Ammon's horn (tissue), 1 donor: ENCODE measurements at regions not wholly inside any gene's neighbourhood (a gene's known extent, or its start where the extent isn't known, plus 50 kb on each side); places are given as distances from the start of the nearest gene placed in this dataset.
"Not testable (repeated sequence)": the region's sequence is repeated elsewhere in the genome, so short reads cannot be mapped to it uniquely, and the experiment has no call there.

Experiments
- DNase-seq: peaks from one replicate; pipeline ENCODE4 v3.0.0-alpha.2; 2016; ENCODE audit warnings: low spot score

DNA sequence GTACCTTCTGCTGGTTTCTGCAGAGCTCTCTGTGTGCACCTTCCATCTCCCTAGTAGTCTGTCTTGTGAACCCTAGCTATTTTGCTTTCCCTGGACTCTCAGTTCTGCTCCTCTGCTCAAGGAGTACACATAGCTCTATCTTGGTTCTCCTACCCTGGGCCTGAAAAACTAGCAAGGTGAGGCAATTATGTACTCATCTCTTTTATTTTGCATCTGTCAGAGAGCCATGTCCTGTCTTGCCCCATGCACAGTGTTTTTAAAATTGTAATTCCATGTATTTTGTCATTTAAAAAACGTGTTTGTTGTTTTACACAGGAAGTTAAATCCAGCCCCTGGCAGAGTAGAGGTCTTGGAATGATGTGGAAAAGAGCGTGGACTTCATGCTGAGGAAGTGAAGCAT lies 684.9 kb upstream of the CPEB2 start:
- no peak for DNase-seq

DNA sequence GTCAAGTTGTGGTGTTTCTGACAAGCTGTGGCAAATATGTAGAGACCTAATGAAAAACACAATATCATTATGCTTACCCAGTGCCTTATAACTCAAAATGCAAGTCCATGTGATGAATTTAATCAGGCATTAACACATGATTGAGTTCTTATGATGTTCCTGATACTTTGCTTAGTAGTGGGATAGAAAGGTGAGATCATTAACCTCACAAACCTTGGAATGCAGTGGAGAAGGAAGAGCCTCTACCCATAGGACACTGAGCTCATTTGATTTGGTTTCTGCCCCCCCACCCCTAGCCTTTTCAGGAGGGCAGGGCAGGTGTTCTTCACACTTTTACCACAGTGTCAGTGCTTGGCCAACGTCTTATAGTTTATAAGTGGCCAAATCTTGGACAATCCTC lies 683.6 kb upstream of the CPEB2 start:
- no peak for DNase-seq

DNA sequence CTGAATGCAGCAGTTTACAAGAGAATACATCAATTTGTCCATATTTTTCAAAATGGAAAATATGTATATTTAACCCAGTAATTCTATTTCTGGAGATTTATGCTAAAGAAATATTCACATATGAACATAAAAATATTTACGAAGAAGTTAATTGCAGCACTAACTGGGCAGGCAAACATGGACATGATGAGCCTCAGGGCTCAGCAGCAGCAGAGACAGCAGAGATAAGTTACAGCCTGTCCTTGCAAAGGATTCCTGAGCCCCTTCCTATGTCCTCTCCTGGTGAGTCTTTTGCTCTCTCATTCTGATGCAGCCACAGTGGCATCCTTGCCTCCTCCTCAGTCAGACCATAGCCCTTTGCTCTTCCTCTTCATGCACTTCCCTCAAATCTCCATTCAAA lies 680.6 kb upstream of the CPEB2 start:
- no peak for DNase-seq

DNA sequence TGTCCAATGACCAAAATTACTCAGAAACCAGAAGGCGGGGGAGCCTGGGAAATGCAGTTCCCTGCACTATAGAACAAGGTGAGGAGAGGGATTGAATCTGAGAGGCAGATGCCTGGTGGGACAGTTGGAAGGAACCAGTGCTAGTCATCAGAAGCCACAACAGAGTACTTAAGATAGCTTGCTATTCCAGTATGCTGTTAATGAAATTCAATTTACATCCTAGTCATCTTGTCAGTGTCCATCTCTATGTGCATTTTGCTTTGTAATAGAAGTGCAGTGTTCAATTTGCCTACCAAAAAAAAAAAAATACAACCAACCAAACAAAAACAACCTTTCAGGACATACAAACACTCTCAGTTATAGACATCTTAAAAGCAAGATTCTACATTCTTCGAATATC lies 679.1 kb upstream of the CPEB2 start:
- DNase-seq: no peak

DNA sequence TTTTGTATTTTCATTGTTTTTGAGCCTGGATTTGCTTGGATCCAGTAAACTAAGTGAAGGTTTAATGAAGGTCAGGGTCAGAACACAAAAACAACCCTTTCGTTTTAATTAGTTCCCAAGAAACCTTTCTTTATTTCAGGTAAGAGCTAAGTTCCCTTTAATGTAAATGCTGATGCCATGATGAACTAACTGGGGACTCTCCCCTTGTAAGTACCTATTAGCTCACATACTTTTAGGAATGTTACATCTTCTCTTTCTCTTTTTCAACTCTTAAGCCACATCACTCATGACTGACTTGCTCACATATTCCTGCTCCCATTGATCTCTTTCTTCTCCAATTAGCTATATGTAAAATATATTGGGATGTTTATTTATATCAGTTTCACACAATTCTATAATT lies 673.1 kb upstream of the CPEB2 start:
- DNase-seq: no peak

DNA sequence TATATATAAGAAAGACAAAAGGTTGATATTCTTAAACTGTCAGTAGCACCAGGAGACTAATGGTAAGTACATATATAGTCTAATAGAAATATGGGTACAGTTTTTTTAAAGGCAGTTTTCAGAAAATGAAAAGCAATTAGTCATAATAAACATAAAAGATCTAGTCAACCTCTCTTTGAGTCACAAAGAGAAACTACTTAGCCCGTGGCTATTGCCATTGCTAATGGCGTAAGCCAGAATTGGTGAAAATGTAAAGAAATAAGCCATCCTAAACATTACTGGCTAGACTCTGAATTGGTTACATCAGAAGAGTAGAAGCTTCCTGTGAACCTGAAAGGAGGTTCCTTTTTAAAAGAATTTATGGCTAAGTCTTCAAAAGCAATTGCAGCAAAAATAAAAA lies 668.7 kb upstream of the CPEB2 start:
- no peak for DNase-seq

DNA sequence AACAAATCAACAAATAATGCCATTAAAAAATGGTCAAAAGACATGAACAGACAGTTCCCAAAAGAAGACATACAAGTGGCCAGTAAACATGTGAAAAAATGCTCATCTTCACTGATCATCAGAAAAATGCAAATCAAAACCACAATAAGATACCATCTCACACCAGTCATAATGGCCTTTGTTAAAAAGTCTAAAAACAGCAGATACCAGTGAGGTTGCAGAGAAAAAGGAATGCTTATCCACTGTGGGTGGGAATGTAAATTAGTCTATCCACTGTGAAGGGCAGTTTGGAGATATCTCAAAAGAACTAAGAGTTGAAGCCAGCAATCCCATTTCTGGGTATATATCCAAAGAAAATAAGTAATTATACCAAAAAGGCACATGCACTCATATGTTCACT lies 668.1 kb upstream of the CPEB2 start:
- DNase-seq: no peak

DNA sequence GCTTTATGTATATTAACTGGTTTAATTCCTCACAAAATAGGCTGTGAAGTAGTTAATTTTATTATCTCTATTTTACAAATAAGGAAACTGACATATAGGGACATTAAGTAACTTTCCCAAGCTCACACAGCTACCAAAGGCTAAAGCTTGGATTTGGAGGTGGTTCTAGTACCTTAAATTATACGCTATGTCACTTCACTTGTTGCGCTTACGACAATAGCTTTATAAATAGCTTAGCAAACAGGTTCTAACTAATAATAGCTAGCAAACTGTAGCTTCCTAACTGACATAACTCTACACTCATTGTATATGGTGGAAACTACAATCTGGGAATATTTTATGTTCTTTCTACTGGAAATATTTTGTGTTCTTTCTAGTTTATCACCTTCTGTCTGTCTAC lies 666.4 kb upstream of the CPEB2 start:
- no peak for DNase-seq

DNA sequence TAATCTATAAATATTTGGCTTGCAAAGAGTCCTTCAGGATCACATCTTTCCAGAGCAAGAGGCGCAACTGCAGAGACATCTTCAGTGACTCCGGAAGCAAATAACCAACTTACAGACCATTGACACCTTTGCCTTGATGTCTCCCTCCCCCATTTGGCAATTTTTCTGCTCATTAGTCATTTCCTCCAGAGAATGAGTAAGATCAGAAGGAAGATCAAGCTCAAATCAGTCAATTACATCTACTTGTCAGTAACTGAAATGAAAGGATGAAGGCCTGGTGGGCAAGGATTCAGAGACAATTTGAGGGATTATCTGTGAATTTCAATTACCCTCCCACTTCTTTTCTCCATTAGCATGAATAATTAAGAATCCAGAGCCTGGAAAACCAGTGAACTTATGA lies 665.6 kb upstream of the CPEB2 start:
- DNase-seq: no peak

DNA sequence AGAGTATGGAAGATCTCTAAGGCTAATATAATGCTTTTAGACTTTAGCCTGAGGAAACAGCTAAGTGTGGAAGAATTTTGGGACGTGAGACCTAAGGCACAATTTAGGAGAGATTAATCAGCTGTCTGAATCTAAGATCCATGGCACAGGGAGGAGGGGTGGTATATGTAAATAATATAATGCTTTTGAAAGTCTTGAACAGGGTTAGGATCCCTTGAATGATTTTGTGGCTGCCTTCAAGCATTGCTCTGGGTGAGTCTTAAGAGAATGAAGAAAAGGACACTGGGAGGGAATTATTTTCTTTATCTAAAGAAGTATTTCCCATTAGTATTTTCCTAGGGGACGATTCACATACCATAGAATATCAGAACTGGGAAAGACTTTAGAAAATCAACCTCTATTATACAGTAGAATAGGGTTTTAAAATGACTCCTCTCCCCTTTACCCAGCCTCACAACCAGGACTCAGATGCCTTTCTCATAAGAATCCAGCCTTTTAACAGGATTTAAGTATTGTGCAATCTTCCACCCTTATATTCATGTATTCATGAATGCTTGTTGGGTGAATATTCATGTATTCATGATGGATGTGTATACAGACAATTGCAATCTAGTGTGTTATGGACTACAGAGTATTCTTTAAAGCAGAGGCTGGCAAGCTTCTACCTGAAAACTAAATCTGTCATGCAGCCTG lies 664.2 kb upstream of the CPEB2 start:
- DNase-seq: no peak

DNA sequence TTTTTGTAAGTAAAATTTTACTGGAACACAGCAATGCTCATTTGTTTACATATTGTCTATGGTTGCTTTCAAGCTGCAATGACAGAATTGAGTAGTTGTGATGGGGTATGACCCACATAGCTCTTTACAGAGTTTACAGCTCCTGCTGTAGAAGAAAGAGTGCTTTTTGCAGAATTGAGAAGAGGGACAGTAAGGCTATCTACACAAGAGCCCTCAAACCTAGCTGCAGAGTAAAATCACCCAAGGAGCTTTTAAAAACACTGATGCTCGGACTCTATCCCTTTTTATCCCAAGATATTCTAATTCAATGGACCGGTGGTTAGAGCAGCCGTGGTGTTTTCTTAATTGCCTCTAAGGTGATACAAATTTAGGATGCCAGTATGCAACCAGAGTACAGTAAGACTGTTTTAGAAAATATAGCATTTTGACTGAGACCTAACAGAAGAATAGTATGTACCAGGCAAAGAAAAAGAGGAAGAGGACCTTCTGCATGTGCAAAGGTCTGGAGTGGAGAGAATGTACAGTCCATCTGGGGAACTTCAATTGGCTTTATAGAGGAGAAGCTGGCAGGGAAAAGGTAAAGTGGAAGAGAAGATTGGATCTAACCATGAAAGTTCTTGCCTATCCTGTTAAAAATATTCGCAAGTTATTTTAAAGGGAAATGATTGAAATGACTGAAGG lies 663.6 kb upstream of the CPEB2 start:
- no peak for DNase-seq

DNA sequence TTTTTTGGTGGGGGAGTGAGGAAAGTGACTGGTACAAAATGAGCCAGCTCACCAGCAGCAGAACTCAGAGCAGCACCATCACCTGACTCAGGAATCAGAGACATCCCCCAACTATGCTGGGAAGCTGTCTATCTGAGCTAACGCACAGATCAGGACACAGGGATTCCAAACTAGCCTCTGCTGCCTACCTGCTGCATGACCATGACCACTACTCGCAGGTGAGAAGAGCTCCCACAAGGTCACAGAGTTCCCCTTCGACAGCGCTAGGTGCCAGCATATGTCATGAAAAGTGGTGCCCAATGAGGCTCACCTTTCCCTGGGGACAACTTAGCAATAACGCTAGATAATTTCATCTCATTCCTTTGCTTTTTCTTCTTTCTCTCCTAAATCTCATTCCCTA lies 662.6 kb upstream of the CPEB2 start:
- no peak for DNase-seq

DNA sequence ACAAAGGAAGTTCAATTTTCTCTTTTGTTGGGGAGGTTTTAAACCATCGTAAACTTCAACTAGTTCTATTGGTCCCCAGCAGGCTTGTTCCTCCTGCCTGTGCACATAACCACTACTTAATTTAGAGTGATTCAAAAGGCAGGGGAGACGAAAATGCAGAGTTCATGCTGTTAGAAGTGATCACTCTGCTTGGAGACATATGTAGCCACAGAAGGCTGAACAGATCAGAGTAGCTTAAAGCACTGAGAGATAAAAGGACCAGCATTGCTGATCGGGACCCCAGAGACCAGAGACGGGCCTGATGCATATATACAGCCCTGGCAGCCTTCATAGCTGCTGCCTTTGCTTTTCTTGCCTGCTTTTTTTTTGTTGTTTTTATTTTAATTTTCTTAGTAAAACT lies 662.0 kb upstream of the CPEB2 start:
- no peak for DNase-seq

DNA sequence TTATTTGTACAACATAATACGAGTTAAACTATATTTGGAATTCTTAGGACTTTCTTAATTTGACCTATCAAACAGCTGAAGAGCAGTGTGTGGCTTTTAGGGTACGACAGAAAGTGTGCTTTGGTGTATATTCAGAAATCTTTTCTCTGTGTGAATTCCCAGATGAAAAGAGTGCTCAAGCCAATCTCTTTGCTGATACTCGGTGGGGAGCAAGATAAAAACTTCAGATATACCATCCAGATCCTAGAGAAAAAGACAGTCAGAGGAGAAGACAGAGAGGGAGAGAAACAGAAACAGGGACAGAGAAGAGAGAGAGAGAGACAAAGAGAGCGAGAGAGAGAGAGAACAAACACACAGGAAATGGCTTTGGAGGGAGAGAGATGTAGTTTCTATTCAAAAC lies 658.3 kb upstream of the CPEB2 start:
- DNase-seq: no peak

DNA sequence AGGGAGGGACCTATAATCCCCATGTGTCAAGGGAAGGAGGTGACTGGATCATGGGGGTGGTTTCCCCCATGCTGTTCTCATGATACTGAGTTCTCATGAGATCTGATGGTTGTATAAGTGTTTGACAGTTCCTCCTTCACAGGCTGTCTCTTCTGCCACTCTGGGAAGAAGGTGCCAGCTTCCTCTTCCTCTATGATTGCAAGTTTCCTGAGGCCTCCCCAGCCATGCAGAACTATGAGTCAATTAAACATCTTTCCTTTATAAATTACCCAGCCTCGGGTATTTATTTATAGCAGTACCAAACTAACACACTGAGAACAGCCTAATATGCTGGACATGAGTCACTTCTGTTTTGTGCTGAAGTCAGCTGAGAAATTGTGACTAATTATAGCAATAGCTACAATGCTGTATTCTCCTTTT lies 656.9 kb upstream of the CPEB2 start:
- peak; percentile 40 for DNase-seq

DNA sequence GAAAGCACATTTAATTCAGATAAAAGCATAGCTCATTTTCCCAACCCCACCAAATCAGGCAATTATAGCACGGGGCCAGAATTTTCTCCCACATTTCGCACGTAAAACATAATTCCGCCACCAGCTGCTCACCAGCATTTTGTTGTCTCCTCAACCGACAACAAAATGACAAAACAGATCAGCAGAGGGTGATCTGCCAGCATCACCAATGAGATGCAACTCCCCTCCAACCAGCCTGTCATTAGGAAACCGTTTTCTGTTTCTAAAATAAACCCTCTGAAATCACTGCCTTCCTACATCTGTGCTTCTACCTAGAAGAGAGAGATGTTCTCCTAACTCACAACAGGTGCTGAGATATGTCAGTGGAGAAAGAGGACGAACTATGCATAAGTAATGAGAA lies 654.8 kb upstream of the CPEB2 start:
- peak; percentile 37 for DNase-seq

DNA sequence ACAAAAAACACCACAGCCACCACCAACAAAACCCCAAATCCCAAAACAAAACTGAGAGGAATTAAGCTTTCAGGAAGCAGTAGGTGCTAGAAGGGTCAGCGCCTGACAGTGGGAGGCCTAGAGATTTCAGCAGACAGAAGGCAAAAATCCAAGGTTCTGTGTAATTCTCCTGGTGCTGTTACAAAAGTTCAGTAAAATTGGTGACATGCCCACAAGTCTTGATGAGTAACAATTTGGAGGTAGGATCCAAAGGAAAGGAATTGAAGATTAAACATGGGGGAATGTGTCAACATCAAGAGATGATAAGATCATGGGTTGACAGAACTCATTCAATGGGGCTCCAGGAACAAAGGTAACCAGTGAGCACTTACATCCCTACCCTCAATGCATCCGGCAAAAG lies 653.8 kb upstream of the CPEB2 start:
- DNase-seq: no peak

DNA sequence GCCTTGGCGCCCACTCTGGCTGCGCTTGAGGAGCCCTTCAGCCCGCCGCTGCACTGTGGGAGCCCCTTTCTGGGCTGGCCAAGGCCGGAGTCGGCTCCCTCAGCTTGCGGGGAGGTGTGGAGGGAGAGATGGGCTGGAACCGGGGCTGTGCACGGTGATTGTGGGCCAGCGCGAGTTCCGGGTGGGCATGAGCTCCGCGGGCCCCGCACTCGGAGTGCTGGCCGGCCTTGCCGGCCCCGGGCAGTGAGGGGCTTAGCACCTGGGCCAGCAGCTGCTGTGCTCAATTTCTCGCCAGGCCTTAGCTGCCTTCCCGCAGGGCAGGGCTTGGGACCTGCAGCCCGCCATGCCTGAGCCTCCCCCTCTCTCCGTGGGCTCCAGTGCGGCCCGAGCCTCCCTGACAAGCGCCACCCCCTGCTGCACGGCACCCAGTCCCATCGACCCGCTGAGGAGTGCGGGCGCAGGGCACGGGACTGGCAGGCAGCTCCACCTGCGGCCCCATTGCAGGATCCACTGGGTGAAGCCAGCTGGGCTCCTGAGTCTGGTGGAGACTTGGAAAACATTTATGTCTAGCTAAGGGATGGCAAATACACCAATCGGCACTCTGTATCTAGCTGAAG lies 643.6 kb upstream of the CPEB2 start:
- DNase-seq: not testable (repeated sequence)

DNA sequence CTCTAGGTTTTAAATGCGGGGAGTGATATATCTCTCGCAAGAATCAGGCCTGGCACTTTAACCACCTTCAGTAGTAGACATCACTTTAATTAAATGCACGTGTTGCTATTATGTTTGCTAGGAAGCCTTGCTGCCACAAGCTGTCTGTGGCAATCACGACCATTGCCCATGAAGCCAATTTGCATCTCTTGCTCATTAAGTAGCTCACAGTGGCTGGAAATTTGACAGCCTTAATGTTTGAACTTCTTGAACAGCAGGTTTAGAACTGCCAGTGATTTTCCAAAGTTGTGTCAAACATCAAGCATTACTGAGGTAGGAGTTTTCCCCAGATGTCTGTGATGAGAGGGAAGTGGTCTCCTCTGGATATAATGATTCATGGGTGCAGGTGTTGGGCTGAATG lies 642.3 kb upstream of the CPEB2 start:
- no peak for DNase-seq

DNA sequence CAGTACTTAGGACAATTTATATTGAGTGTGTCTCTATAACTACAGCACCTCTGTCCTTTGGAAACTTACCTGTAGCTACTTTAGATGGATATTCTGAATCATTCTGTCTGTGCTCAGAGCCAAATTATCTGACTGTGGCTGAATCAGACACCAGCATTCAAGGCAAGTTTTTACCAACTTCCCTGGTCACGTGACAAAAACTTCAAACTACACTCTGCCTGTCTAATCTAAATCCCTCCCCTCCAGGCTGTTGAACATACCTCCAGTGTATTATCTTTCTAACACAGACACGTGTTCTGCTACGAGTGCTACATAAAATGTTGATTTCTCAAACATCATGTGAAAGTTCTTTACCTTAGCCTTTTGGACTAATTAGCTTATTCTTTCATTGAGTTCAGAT lies 641.2 kb upstream of the CPEB2 start:
- no peak for DNase-seq

DNA sequence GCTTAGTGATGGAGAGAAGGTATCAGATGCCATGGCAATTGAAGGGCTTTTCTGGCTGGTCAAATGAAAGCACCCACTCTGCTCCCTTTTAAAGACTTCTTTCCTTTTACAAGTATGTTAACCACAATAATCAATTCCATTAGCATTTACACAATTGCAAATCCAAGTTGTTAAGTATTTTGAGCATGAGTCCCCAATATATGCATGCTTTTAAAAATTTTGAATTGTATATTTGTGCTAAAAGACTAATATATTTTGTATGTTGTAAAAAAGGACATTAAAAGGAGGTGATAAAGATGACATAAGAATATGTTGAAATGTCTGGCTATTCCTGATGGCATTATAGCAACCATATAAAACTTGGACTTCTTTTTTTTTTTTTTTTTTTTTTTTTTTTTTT lies 639.9 kb upstream of the CPEB2 start:
- DNase-seq: no peak

DNA sequence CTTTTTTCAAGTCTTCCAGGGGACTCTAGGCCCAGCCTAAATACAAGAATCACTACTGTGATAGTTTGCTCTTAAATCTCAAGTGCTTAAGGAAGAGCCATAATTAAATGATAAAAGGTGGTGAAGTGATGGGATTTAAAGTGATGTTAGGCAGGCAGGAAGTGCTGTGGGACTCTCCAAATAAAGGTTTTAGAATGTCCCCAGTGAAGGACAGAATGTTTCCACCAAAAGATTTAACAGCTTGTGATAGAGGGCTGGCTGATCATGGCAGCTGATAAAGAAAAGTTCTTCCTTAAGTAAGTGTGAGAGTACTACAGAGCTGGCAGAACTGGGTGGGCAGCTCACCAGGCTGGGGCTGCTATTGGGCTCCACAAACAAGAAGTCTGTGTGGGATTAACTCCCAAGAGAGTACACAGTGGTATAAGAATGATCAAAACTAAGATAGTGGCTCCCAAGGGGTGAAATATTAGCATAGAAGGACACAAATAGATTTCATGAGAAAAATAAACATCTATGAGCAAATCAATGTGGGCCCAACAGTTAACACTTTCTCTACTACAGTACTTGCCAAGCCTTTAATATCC lies 637.2 kb upstream of the CPEB2 start:
- no peak for DNase-seq

DNA sequence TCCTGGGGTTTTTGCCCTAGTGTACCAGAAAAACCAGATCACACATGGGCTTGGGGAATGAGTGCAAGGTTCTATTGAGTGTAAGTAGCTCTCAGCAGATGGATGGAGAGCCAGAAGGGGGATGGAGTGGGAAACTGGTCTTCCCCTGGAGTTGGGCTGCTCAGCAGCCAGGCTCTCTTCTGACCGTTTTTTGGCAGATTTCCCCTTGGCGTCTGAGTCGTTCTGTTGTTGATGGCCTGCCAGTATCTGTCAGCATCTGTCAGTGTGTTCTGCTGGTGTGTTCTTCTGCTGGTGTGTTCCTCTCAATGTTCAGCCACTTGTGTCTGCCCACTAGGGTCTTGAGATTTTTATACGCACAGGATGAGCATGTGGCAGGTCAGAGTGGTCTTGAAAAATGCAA lies 633.9 kb upstream of the CPEB2 start:
- DNase-seq: peak; percentile 33
